ENCODE measurements at regions not wholly inside any gene's neighbourhood (a gene's known extent, or its start where the extent isn't known, plus 50 kb on each side); places are given as distances from the start of the nearest gene placed in this dataset.
A peak's percentile ranks its signal among the peaks of the same experiment; 100 is the strongest.
"Not testable (repeated sequence)": the region's sequence is repeated elsewhere in the genome, so short reads cannot be mapped to it uniquely, and the experiment has no call there.

- peak; percentile 58 for TF ChIP-seq ARID5B (CRISPR knock-in tag; IDR thresholded peaks at IDR 0.05)
- TF ChIP-seq ZNF770 (CRISPR knock-in tag; IDR thresholded peaks at IDR 0.05): peak; percentile 74
- peak; percentile 72 for TF ChIP-seq HNRNPUL1 (IDR thresholded peaks at IDR 0.05; ENCODE audit: low read depth, low read length)
- TF ChIP-seq TEAD3 (CRISPR knock-in tag; optimal IDR thresholded peaks at IDR 0.05; ENCODE audit: borderline replicate concordance): peak; percentile 25
- peak; percentile 86 for TF ChIP-seq MED1 (CRISPR knock-in tag; IDR thresholded peaks at IDR 0.05)
- TF ChIP-seq TAF1 (CRISPR knock-in tag; IDR thresholded peaks at IDR 0.05): peak; percentile 63; the same call in 1 of the 2 replicates
- TF ChIP-seq ISL2 (CRISPR knock-in tag; IDR thresholded peaks at IDR 0.05): peak; percentile 52; the same call in 1 of the 2 replicates
- not testable (repeated sequence) for TF ChIP-seq CREB1 (IDR thresholded peaks at IDR 0.05)
- peak; percentile 55; the same call in 1 of the 2 replicates for TF ChIP-seq CREB1 (CRISPR knock-in tag; IDR thresholded peaks at IDR 0.05)
- peak; percentile 51 for TF ChIP-seq ZGPAT (CRISPR knock-in tag; IDR thresholded peaks at IDR 0.05)
- peak; percentile 86 for TF ChIP-seq ARID3A (IDR thresholded peaks at IDR 0.05; ENCODE audit: low read depth, low read length)
- TF ChIP-seq NCOR1 (IDR thresholded peaks at IDR 0.05; ENCODE audit: borderline replicate concordance, low read length): peak; percentile 22; the same call in 1 of the 2 replicates
- peak; percentile 72 for TF ChIP-seq NCOA2 (CRISPR knock-in tag; IDR thresholded peaks at IDR 0.05)
- TF ChIP-seq AFF4 (CRISPR knock-in tag; IDR thresholded peaks at IDR 0.05): peak; percentile 41; the same call in 1 of the 2 replicates
Observed at GRCh38 chr1:234817313-234818039, 207.5 kb upstream of the IRF2BP2 start (continued).
